ENCODE measurements at regions not wholly inside any gene's neighbourhood (a gene's known extent, or its start where the extent isn't known, plus 50 kb on each side); places are given as distances from the start of the nearest gene placed in this dataset.

GRCh38 chr3:160163229-160163878 is 61.9 kb upstream of the C3orf80 start:
- Histone ChIP-seq H3K27ac (no peak overlapping the region), H3K4me1 (no peaks in the 10 kb centered on the region)
- peak in 1 of 2 donors; percentile 58 for ATAC-seq (ENCODE audit: low FRiP score in 2 of 2)

GRCh38 chr3:160168246-160168645 is 57.0 kb upstream of the C3orf80 start:
- 63 to 68% methylated on average over 2 of the region's 2 CpGs for WGBS, 2 donors
- DNase-seq (no peak), ATAC-seq (ENCODE audit: low FRiP score in 2 of 2) (no peak)
- Histone ChIP-seq H3K4me1 (no peaks in the 10 kb centered on the region), H3K27ac (no peak overlapping the region), H3K4me3 (no peak overlapping the region), H3K9me3 (no peaks in the 10 kb centered on the region), H3K27me3 (no peaks in the 10 kb centered on the region), H3K36me3 (no peaks in the 10 kb centered on the region)
- TF ChIP-seq POLR2AphosphoS5 (IDR thresholded peaks at IDR 0.05) = no peak

More at GRCh38 chr3:160163229-160163878, 61.9 kb upstream of the C3orf80 start:
- H3K36me3 ChIP-seq = no peaks in the 10 kb centered on the region
- TF ChIP-seq CTCF (IDR thresholded peaks at IDR 0.05) (peak in 3 of 6 experiments; percentile 19 to 39 (median 19)), POLR2A (IDR thresholded peaks at IDR 0.05) (no peak)
- H3K27me3 ChIP-seq = no peaks in the 10 kb centered on the region
- DNase-seq = no peak
- H3K4me3 ChIP-seq = no peak overlapping the region
- H3K9me3 ChIP-seq = no peaks in the 10 kb centered on the region

- Histone ChIP-seq H3K36me3 (no peaks in the 10 kb centered on the region), H3K27ac (no peak overlapping the region), H3K27me3 (no peaks in the 10 kb centered on the region), H3K4me3 (no peak overlapping the region), H3K9me3 (no peaks in the 10 kb centered on the region), H3K4me1 (no peaks in the 10 kb centered on the region)
- no peak for TF ChIP-seq CTCF (IDR thresholded peaks at IDR 0.05)
- no peak for TF ChIP-seq EP300 (IDR thresholded peaks at IDR 0.05)
- TF ChIP-seq POLR2AphosphoS5 (IDR thresholded peaks at IDR 0.05) = no peak
- no peak for TF ChIP-seq POLR2A (IDR thresholded peaks at IDR 0.05)
- DNase-seq (peak in 1 of 2 donors; percentile 33), ATAC-seq (ENCODE audit: low FRiP score in 2 of 2) (peak in 1 of 2 donors; percentile 72)
- WGBS, 2 donors = 67 to 70% methylated on average over 7 of the region's 7 CpGs
Observed at GRCh38 chr3:160169139-160169976, 55.9 kb upstream of the C3orf80 start.

GRCh38 chr3:160170409-160171370 is 54.5 kb upstream of the C3orf80 start:
- Histone ChIP-seq H3K4me1 (no peaks in the 10 kb centered on the region), H3K36me3 (no peaks in the 10 kb centered on the region), H3K4me3 (no peak overlapping the region), H3K27me3 (no peaks in the 10 kb centered on the region), H3K27ac (no peak overlapping the region), H3K9me3 (no peaks in the 10 kb centered on the region)
- 71 to 73% methylated on average over 3 of the region's 3 CpGs for WGBS, 2 donors
- TF ChIP-seq POLR2A (IDR thresholded peaks at IDR 0.05) (no peak), POLR2AphosphoS5 (IDR thresholded peaks at IDR 0.05) (no peak), CTCF (IDR thresholded peaks at IDR 0.05) (no peak), EP300 (IDR thresholded peaks at IDR 0.05) (no peak)
- DNase-seq = no peak
- ATAC-seq (ENCODE audit: low FRiP score in 2 of 2) = no peak

- DNase-seq (no peak), ATAC-seq (ENCODE audit: low FRiP score in 2 of 2) (no peak)
- WGBS, 2 donors = 51 to 74% methylated on average over 3 of the region's 3 CpGs
- no peaks in the 10 kb centered on the region for H3K36me3 ChIP-seq
- H3K9me3 ChIP-seq = no peaks in the 10 kb centered on the region
- H3K4me3 ChIP-seq = no peak overlapping the region
- H3K4me1 ChIP-seq = no peaks in the 10 kb centered on the region
- H3K27ac ChIP-seq = no peak overlapping the region
- TF ChIP-seq EP300 (IDR thresholded peaks at IDR 0.05) (no peak), POLR2AphosphoS5 (IDR thresholded peaks at IDR 0.05) (no peak), CTCF (IDR thresholded peaks at IDR 0.05) (no peak), POLR2A (IDR thresholded peaks at IDR 0.05) (no peak)
- no peaks in the 10 kb centered on the region for H3K27me3 ChIP-seq
Observed at GRCh38 chr3:160171813-160172212, 53.4 kb upstream of the C3orf80 start.
